ENCODE measurements at regions not wholly inside any gene's neighbourhood (a gene's known extent, or its start where the extent isn't known, plus 50 kb on each side); places are given as distances from the start of the nearest gene placed in this dataset.

GRCh38 chrX:10062980-10063379, 93.8 kb upstream of the CLCN4 start:
- no peaks in the 10 kb centered on the region for H3K9me3 ChIP-seq (ENCODE audit: insufficient read depth, low read depth)
- intact Hi-C loops (cut with micrococcal nuclease; ENCODE audit: unreplicated experiment), result loop anchor here (2.0 kb wide), 2 partner anchors 48 to 58 kb away; no protein-coding TSS in a partner anchor
- H3K4me1 ChIP-seq (replicated peaks; ENCODE audit: insufficient read depth), result peaks cover 38% of the 10 kb centered on the region
- H3K4me2 ChIP-seq, result peak overlapping the region; percentile 96
- H3K27me3 ChIP-seq (ENCODE audit: insufficient read depth, low read depth), result no peaks in the 10 kb centered on the region
- TF ChIP-seq CTCF (conservative IDR thresholded peaks at IDR 0.05) (no peak), EZH2 (IDR thresholded peaks at IDR 0.05; ENCODE audit: low read depth) (no peak)
- H3K79me2 ChIP-seq (ENCODE audit: low read depth), result peaks cover 33% of the 10 kb centered on the region
- H3K27ac ChIP-seq, result peak overlapping the region; percentile 99
- peaks cover 21% of the 10 kb centered on the region for H3F3A ChIP-seq (ENCODE audit: insufficient read depth, low read depth)
- ChIA-PET CTCF (no interaction called here), POLR2A (ENCODE audit: unreplicated experiment) (interaction anchor here (0.7 kb wide), 1 partner anchor 1463 kb away, joined by 7 read pairs; no protein-coding TSS in a partner anchor)
- peak in 1 of 2 experiments; percentile 83 for DNase-seq
- no peaks in the 10 kb centered on the region; the same call in 1 of the 2 replicates for H3K36me3 ChIP-seq (ENCODE audit: low read depth)
- no peaks in the 10 kb centered on the region for H4K20me1 ChIP-seq (ENCODE audit: insufficient read depth)
- no TSS peak for BruUV-seq (replicated peaks)
- H3K9me2 ChIP-seq (ENCODE audit: insufficient read depth), result no peaks in the 10 kb centered on the region
- no peak overlapping the region for H2AFZ ChIP-seq
- peak overlapping the region; percentile 59; the same call in 1 of the 2 replicates for H3K4me3 ChIP-seq

- Histone ChIP-seq H3K27ac (no peak overlapping the region), H3K79me2 (ENCODE audit: low read depth) (peaks cover 33% of the 10 kb centered on the region), H3K36me3 (ENCODE audit: low read depth) (no peaks in the 10 kb centered on the region; the same call in 1 of the 2 replicates), H2AFZ (no peak overlapping the region), H3K9me3 (ENCODE audit: insufficient read depth, low read depth) (no peaks in the 10 kb centered on the region), H3K9me2 (ENCODE audit: insufficient read depth) (no peaks in the 10 kb centered on the region), H3K4me1 (replicated peaks; ENCODE audit: insufficient read depth) (peaks cover 38% of the 10 kb centered on the region), H3F3A (ENCODE audit: insufficient read depth, low read depth) (peaks cover 21% of the 10 kb centered on the region), H3K4me3 (no peak overlapping the region), H3K27me3 (ENCODE audit: insufficient read depth, low read depth) (no peaks in the 10 kb centered on the region), H3K4me2 (no peak overlapping the region), H4K20me1 (ENCODE audit: insufficient read depth) (no peaks in the 10 kb centered on the region)
- no peak for DNase-seq
- POLR2A ChIA-PET (ENCODE audit: unreplicated experiment), result no interaction called here
- BruUV-seq (replicated peaks), result no TSS peak
- intact Hi-C loops (cut with micrococcal nuclease; ENCODE audit: unreplicated experiment), result no loop called here
- CTCF ChIA-PET, result no interaction called here
- TF ChIP-seq CTCF (conservative IDR thresholded peaks at IDR 0.05) (no peak), EZH2 (IDR thresholded peaks at IDR 0.05; ENCODE audit: low read depth) (no peak)
Observed at GRCh38 chrX:10064736-10065135, 92.0 kb upstream of the CLCN4 start.

- CTCF ChIA-PET, result no interaction called here
Observed at GRCh38 chrX:10070714-10071436, 85.9 kb upstream of the CLCN4 start.

More at GRCh38 chrX:10070714-10071436, 85.9 kb upstream of the CLCN4 start:
- intact Hi-C loops (cut with micrococcal nuclease; ENCODE audit: unreplicated experiment), result no loop called here
- no peaks in the 10 kb centered on the region; the same call in 1 of the 2 replicates for H3K9me3 ChIP-seq (ENCODE audit: insufficient read depth, low read depth)
- POLR2A ChIA-PET (ENCODE audit: unreplicated experiment), result no interaction called here
- no peak for DNase-seq
- no peaks in the 10 kb centered on the region for H3K4me1 ChIP-seq (replicated peaks; ENCODE audit: insufficient read depth)
- no TSS peak for BruUV-seq (replicated peaks)
- no peak overlapping the region for H3K4me3 ChIP-seq
- no peaks in the 10 kb centered on the region for H3F3A ChIP-seq (ENCODE audit: insufficient read depth, low read depth)
- H3K27me3 ChIP-seq (ENCODE audit: insufficient read depth, low read depth), result no peaks in the 10 kb centered on the region
- no peaks in the 10 kb centered on the region; the same call in 1 of the 2 replicates for H3K36me3 ChIP-seq (ENCODE audit: low read depth)
- no peaks in the 10 kb centered on the region for H3K79me2 ChIP-seq (ENCODE audit: low read depth)
- TF ChIP-seq EZH2 (IDR thresholded peaks at IDR 0.05; ENCODE audit: low read depth), result no peak
- no peak for TF ChIP-seq CTCF (conservative IDR thresholded peaks at IDR 0.05)
- no peaks in the 10 kb centered on the region for H4K20me1 ChIP-seq (ENCODE audit: insufficient read depth)
- no peaks in the 10 kb centered on the region for H3K9me2 ChIP-seq (ENCODE audit: insufficient read depth)
- no peak overlapping the region for H3K4me2 ChIP-seq
- no peak overlapping the region for H3K27ac ChIP-seq
- no peak overlapping the region for H2AFZ ChIP-seq

Measured in PC-9 (cell line).